Thoracic aorta (tissue), 2 donors: ENCODE measurements at regions not wholly inside any gene's neighbourhood (a gene's known extent, or its start where the extent isn't known, plus 50 kb on each side); places are given as distances from the start of the nearest gene placed in this dataset.

Experiments used
- ATAC-seq: fragments of 150-250 bp; one replicate; pipeline ENCODE4 v1.8.0; 2017; ENCODE audit warnings: low read depth; ENCODE audit not compliant: insufficient number of reproducible peaks, low FRiP score
- DNase-seq: peaks from one replicate; pipeline ENCODE4 v3.0.0-alpha.2; 2020; ENCODE audit warnings: low spot score
- H3K27ac ChIP-seq, 2 donors: fragments of 200-600 bp; sonication (generic); 1 replicate in 1 of 2; 2 replicates in 1 of 2; pipeline ENCODE4 v1.5.1; 2016; ENCODE audit warnings: mild to moderate bottlenecking in 2 of 2, moderate library complexity in 2 of 2
- H3K27me3 ChIP-seq: fragments of 200-600 bp; sonication (generic); replicated peaks from 2 replicates; pipeline ENCODE4 v1.6.0; 2016; ENCODE audit warnings: mild to moderate bottlenecking; ENCODE audit not compliant: insufficient read depth
- H3K36me3 ChIP-seq: fragments of 200-600 bp; sonication (generic); one replicate; pipeline ENCODE4 v1.5.1; 2016
- H3K4me1 ChIP-seq, 2 donors: fragments of 200-600 bp; sonication (generic); 1 replicate in 1 of 2; 2 replicates in 1 of 2; pipeline versions ENCODE4 v1.5.1 to v1.6.0; 2016; ENCODE audit warnings: low read depth in 2 of 2, mild to moderate bottlenecking in 1 of 2; ENCODE audit not compliant: control insufficient read depth in 1 of 2
- H3K4me3 ChIP-seq: fragments of 200-600 bp; sonication (generic); 2 replicates; pipeline ENCODE4 v1.5.1; 2016; ENCODE audit warnings: mild to moderate bottlenecking
- H3K9me3 ChIP-seq: fragments of 200-600 bp; sonication (generic); 2 replicates; pipeline ENCODE4 v1.5.1; 2016
- TF ChIP-seq, protein P1 (sequence below): fragments of 200-600 bp; sonication (generic); IDR thresholded peaks from one replicate; pipeline ENCODE4 v1.5.1; 2019; ENCODE audit warnings: antibody characterized with exemption

DNA sequence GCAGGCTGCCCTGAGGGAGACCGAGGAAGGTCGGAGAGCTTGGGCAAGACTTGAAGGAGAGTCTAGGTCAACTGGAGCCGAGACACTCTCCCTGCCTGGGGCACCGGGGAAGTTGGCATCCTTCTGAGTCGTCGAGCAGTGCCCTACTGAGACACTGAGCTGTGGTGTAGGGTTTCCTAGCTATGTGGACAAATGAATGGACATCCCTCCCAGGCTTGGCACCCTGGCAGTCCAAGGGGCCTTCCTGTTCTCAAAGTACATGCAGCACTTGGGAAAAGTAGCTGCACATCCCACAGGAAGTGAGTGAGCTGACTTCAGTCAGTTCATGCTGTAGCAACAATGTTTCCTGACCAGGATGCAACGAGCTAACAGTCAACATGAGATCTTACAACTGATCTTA lies 57.2 kb upstream of the INPP5A start:
- ATAC-seq = no peak
- Histone ChIP-seq H3K4me3 (no peak overlapping the region), H3K27ac (no peak overlapping the region), H3K27me3 (no peaks in the 10 kb centered on the region), H3K9me3 (no peaks in the 10 kb centered on the region), H3K36me3 (no peaks in the 10 kb centered on the region), H3K4me1 (peaks cover 0 to 13% of the 10 kb centered on the region in 2 donors)
- DNase-seq = no peak
- TF ChIP-seq, protein P1, sequence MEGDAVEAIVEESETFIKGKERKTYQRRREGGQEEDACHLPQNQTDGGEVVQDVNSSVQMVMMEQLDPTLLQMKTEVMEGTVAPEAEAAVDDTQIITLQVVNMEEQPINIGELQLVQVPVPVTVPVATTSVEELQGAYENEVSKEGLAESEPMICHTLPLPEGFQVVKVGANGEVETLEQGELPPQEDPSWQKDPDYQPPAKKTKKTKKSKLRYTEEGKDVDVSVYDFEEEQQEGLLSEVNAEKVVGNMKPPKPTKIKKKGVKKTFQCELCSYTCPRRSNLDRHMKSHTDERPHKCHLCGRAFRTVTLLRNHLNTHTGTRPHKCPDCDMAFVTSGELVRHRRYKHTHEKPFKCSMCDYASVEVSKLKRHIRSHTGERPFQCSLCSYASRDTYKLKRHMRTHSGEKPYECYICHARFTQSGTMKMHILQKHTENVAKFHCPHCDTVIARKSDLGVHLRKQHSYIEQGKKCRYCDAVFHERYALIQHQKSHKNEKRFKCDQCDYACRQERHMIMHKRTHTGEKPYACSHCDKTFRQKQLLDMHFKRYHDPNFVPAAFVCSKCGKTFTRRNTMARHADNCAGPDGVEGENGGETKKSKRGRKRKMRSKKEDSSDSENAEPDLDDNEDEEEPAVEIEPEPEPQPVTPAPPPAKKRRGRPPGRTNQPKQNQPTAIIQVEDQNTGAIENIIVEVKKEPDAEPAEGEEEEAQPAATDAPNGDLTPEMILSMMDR = no peak

DNA sequence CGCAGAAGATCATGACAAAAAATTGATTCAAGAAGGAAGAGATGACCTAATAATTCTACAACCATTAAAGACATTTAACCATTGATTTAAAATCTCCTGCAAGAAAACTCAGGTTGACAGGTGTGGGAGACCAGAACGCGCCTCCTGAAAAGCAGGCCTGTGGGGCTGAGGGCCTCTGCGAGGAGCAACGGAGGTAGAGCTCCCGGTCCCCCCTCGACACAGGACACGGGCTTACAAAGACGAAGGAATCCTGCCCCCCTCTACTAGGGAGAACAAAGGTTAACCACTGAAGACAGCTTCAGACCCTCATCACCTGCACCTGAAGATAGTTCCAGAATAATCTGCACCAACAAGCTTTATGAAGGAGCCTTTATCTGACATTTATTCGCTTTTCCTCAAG lies 55.9 kb upstream of the INPP5A start:
- DNase-seq = no peak
- Histone ChIP-seq H3K36me3 (no peaks in the 10 kb centered on the region), H3K27ac (peak overlapping the region in 1 of 2 donors; percentile 40), H3K27me3 (no peaks in the 10 kb centered on the region), H3K4me3 (no peak overlapping the region), H3K4me1 (peaks cover 0 to 13% of the 10 kb centered on the region in 2 donors), H3K9me3 (no peaks in the 10 kb centered on the region)
- TF ChIP-seq, protein P1 = no peak
- ATAC-seq = no peak

DNA sequence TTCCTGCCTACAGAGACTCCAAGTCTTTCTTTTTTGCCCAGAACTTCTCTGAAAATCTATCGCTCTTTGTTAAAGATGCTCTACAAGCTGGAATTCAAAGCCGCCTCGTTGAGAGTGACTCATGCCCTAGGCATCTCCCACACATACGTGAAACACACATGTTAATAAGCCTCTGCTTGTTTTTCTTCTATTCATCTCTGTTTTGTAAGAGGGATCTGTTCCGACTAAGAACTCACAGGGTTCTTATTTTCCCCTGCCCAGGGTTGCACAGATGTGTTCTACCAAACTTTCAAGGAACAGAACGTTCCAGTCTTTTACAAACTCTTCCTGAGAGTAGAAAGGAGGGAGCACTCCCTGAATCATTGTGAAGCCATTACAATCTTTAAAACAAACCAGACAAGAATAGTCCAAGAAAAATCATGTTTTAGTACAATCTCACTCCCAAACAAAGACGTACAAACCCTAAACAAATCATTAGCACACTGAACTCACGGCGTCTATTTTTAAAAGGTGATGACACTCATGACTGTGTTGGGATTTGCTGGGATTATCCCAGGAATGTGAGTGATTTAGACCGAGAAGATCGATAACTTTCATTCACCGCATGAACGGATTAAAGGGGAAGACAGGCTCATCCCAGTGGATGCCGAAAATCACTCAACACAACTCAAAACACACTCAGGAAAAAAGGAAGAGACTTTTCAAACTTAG lies 55.3 kb upstream of the INPP5A start:
- TF ChIP-seq, protein P1 = no peak
- Histone ChIP-seq H3K4me1 (peaks cover 0 to 13% of the 10 kb centered on the region in 2 donors), H3K4me3 (no peak overlapping the region), H3K27me3 (no peaks in the 10 kb centered on the region), H3K36me3 (no peaks in the 10 kb centered on the region), H3K27ac (peak overlapping the region in 1 of 2 donors; percentile 40), H3K9me3 (no peaks in the 10 kb centered on the region)
- DNase-seq (no peak), ATAC-seq (no peak)

DNA sequence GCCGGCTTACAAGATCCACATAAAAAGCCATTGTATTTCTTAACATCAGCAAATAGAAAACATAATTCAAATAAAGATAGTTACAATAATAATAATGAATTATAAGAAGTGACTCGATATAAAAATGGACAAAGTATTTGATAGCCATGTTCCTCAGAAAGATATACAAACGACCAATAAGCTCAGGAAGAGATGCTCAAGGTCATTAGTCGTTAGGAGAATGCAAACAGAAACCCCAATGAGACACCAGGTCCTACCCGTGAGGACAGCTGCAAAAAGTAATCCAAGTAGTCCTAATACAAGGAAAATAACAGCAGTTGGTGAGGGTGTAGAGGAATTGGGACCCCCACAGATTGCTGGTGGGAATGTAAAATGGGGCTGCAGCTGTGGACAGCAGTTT lies 54.2 kb upstream of the INPP5A start:
- no peaks in the 10 kb centered on the region for H3K36me3 ChIP-seq
- no peaks in the 10 kb centered on the region for H3K9me3 ChIP-seq
- no peaks in the 10 kb centered on the region for H3K27me3 ChIP-seq
- peaks cover 0 to 15% of the 10 kb centered on the region in 2 donors for H3K4me1 ChIP-seq
- H3K4me3 ChIP-seq = no peak overlapping the region
- DNase-seq (no peak), ATAC-seq (no peak)
- H3K27ac ChIP-seq = no peak overlapping the region
- TF ChIP-seq, protein P1 = no peak

DNA sequence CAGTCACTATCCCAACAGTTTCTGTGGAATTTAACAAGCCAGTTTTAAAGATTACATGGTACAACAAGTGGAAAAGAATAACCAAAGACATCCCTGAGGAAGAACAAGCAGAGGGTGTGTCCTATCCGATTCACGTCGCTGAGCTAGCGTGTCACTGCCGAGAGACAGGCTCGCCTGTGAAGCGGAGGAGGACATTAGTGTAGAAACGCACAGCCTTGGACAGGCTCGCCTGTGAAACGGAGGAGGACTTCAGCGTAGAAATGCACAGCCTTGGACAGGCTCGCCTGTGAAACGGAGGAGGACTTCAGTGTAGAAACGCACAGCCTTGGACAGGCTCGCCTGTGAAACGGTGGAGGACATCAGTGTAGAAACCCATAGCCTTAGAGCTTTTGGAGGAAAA lies 52.7 kb upstream of the INPP5A start:
- Histone ChIP-seq H3K27me3 (no peaks in the 10 kb centered on the region), H3K4me3 (no peak overlapping the region), H3K27ac (no peak overlapping the region), H3K9me3 (no peaks in the 10 kb centered on the region), H3K4me1 (peaks cover 0 to 26% of the 10 kb centered on the region in 2 donors), H3K36me3 (no peaks in the 10 kb centered on the region)
- TF ChIP-seq, protein P1 = no peak
- ATAC-seq = no peak
- no peak for DNase-seq
